Nephron (organoid): ENCODE measurements at regions not wholly inside any gene's neighbourhood (a gene's known extent, or its start where the extent isn't known, plus 50 kb on each side); places are given as distances from the start of the nearest gene placed in this dataset.

Experiments
- H3K27ac Mint-ChIP-seq, 3 experiments: 2 replicates each; pipeline ENCODE4 v1.8.0; 2020; ENCODE audit warnings: mixed read lengths in 3 of 3, mild to moderate bottlenecking in 2 of 3, moderate library complexity in 1 of 3
- H3K27me3 Mint-ChIP-seq: 2 replicates; pipeline ENCODE4 v1.8.0; 2021; ENCODE audit warnings: low read depth, mild to moderate bottlenecking, moderate library complexity, mixed read lengths
- H3K36me3 Mint-ChIP-seq: 2 replicates; pipeline ENCODE4 v1.8.0; 2020; ENCODE audit warnings: low read depth, mixed read lengths
- H3K4me1 Mint-ChIP-seq: 2 replicates; pipeline ENCODE4 v1.8.0; 2020; ENCODE audit warnings: mixed read lengths
- H3K4me3 Mint-ChIP-seq, 3 experiments: 2 replicates each; pipeline ENCODE4 v1.8.0; 2020; ENCODE audit warnings: mild to moderate bottlenecking in 3 of 3, mixed read lengths in 3 of 3, moderate library complexity in 2 of 3
- H3K9me3 Mint-ChIP-seq: 2 replicates; pipeline ENCODE4 v1.8.0; 2020; ENCODE audit warnings: mixed read lengths
- CTCF ChIP-seq, 3 experiments: fragments of 200-600 bp; sonication (generic); IDR thresholded peaks; one replicate each; pipeline ENCODE4 v1.5.0; 2021; ENCODE audit warnings: antibody characterized with exemption in 3 of 3; ENCODE audit not compliant: unreplicated experiment in 3 of 3

- H3K4me1 Mint-ChIP-seq, result no peaks in the 10 kb centered on the region
- H3K27ac Mint-ChIP-seq, result no peak overlapping the region
- H3K4me3 Mint-ChIP-seq, result no peak overlapping the region
- no peaks in the 10 kb centered on the region for H3K36me3 Mint-ChIP-seq
- TF ChIP-seq CTCF (IDR thresholded peaks at IDR 0.05; ENCODE audit: unreplicated experiment in 3 of 3), result no peak
- no peaks in the 10 kb centered on the region for H3K9me3 Mint-ChIP-seq
- no peaks in the 10 kb centered on the region for H3K27me3 Mint-ChIP-seq
These were observed 935.8 kb upstream of the TYRP1 start for GRCh38 chr9:11757408-11757807.

GRCh38 chr9:11758016-11758415 is 935.2 kb upstream of the TYRP1 start:
- Mint-ChIP-seq H3K27me3 (no peaks in the 10 kb centered on the region), H3K4me3 (no peak overlapping the region), H3K9me3 (no peaks in the 10 kb centered on the region), H3K27ac (no peak overlapping the region), H3K36me3 (no peaks in the 10 kb centered on the region), H3K4me1 (no peaks in the 10 kb centered on the region)
- TF ChIP-seq CTCF (IDR thresholded peaks at IDR 0.05; ENCODE audit: unreplicated experiment in 3 of 3), result no peak

GRCh38 chr9:11779971-11780370 is 913.2 kb upstream of the TYRP1 start:
- Mint-ChIP-seq H3K4me1 (peaks cover 17% of the 10 kb centered on the region), H3K36me3 (no peaks in the 10 kb centered on the region), H3K27me3 (no peaks in the 10 kb centered on the region), H3K4me3 (no peak overlapping the region), H3K9me3 (no peaks in the 10 kb centered on the region), H3K27ac (peak overlapping the region in 1 of 3 experiments; percentile 1)
- TF ChIP-seq CTCF (IDR thresholded peaks at IDR 0.05; ENCODE audit: unreplicated experiment in 3 of 3), result no peak

GRCh38 chr9:11792870-11793269 is 900.3 kb upstream of the TYRP1 start:
- no peaks in the 10 kb centered on the region for H3K27me3 Mint-ChIP-seq
- H3K36me3 Mint-ChIP-seq, result no peaks in the 10 kb centered on the region
- H3K27ac Mint-ChIP-seq, result no peak overlapping the region
- no peaks in the 10 kb centered on the region for H3K9me3 Mint-ChIP-seq
- peaks cover 4% of the 10 kb centered on the region for H3K4me1 Mint-ChIP-seq
- no peak overlapping the region for H3K4me3 Mint-ChIP-seq
- no peak for TF ChIP-seq CTCF (IDR thresholded peaks at IDR 0.05; ENCODE audit: unreplicated experiment in 3 of 3)

GRCh38 chr9:11794984-11795383 is 898.2 kb upstream of the TYRP1 start:
- Mint-ChIP-seq H3K27me3 (no peaks in the 10 kb centered on the region), H3K9me3 (no peaks in the 10 kb centered on the region), H3K4me3 (no peak overlapping the region), H3K27ac (no peak overlapping the region), H3K36me3 (no peaks in the 10 kb centered on the region), H3K4me1 (no peaks in the 10 kb centered on the region)
- TF ChIP-seq CTCF (IDR thresholded peaks at IDR 0.05; ENCODE audit: unreplicated experiment in 3 of 3), result no peak

- peaks cover 6% of the 10 kb centered on the region for H3K9me3 Mint-ChIP-seq
- no peaks in the 10 kb centered on the region for H3K27me3 Mint-ChIP-seq
- no peak for TF ChIP-seq CTCF (IDR thresholded peaks at IDR 0.05; ENCODE audit: unreplicated experiment in 3 of 3)
- no peak overlapping the region for H3K4me3 Mint-ChIP-seq
- no peaks in the 10 kb centered on the region for H3K36me3 Mint-ChIP-seq
- H3K27ac Mint-ChIP-seq, result no peak overlapping the region
- H3K4me1 Mint-ChIP-seq, result no peaks in the 10 kb centered on the region
These were observed 887.2 kb upstream of the TYRP1 start for GRCh38 chr9:11805969-11806368.
